Thymus (tissue), 11 donors: ENCODE measurements at regions not wholly inside any gene's neighbourhood (a gene's known extent, or its start where the extent isn't known, plus 50 kb on each side); places are given as distances from the start of the nearest gene placed in this dataset.

Experiments used
- DNase-seq, 9 donors: peaks; one replicate each; pipeline ENCODE4 v3.0.0-alpha.2; 2013; ENCODE audit warnings: low spot score in 9 of 9, low read depth in 6 of 9, missing footprints in 1 of 9
- H3K27ac ChIP-seq, 2 donors: one replicate each; pipeline ENCODE4 v1.5.1; 2013; ENCODE audit warnings: control low read depth in 1 of 2, low read depth in 1 of 2, low read length in 1 of 2, mild to moderate bottlenecking in 1 of 2, moderate library complexity in 1 of 2
- H3K27me3 ChIP-seq, 2 donors: one replicate each; pipeline ENCODE4 v1.5.1; 2013; ENCODE audit warnings: low read length in 1 of 2; ENCODE audit not compliant: control insufficient read depth in 2 of 2, insufficient read depth in 1 of 2
- H3K36me3 ChIP-seq, 2 donors: one replicate each; pipeline ENCODE4 v1.5.1; 2013; ENCODE audit warnings: low read length in 1 of 2, mild to moderate bottlenecking in 1 of 2, moderate library complexity in 1 of 2; ENCODE audit not compliant: control insufficient read depth in 2 of 2, insufficient read depth in 2 of 2
- H3K4me1 ChIP-seq, 2 donors: one replicate each; pipeline ENCODE4 v1.5.1; 2013; ENCODE audit warnings: low read length in 2 of 2; ENCODE audit not compliant: control insufficient read depth in 2 of 2, insufficient read depth in 2 of 2
- H3K4me3 ChIP-seq, 2 donors: one replicate each; pipeline ENCODE4 v1.5.1; 2013; ENCODE audit warnings: low read length in 2 of 2, control low read depth in 1 of 2, mild to moderate bottlenecking in 1 of 2
- H3K9me3 ChIP-seq, 2 donors: one replicate each; pipeline ENCODE4 v1.5.1; 2013; ENCODE audit warnings: low read length in 1 of 2, mild to moderate bottlenecking in 1 of 2; ENCODE audit not compliant: control insufficient read depth in 2 of 2, insufficient read depth in 1 of 2
- WGBS: extraction: QIAGEN DNeasy Blood & Tissue Kit; methylation state at CpG from one replicate; pipeline ENCODE4 v1.1.7; 2013; 5-methylcytosine and 5-hydroxymethylcytosine counted together
- donor health status: healthy.

- 86% methylated on average over 10 of the region's 10 CpGs for WGBS
- Histone ChIP-seq H3K4me3 (no peak overlapping the region), H3K27me3 (no peaks in the 10 kb centered on the region), H3K36me3 (no peaks in the 10 kb centered on the region), H3K4me1 (peaks cover 38 to 82% of the 10 kb centered on the region in 2 donors), H3K27ac (peak overlapping the region; percentile 18 to 37), H3K9me3 (peaks cover 0 to 3% of the 10 kb centered on the region in 2 donors)
- DNase-seq: no peak
Observed at GRCh38 chr1:234973426-234974250, 155.0 kb downstream of the TOMM20 start.

DNA sequence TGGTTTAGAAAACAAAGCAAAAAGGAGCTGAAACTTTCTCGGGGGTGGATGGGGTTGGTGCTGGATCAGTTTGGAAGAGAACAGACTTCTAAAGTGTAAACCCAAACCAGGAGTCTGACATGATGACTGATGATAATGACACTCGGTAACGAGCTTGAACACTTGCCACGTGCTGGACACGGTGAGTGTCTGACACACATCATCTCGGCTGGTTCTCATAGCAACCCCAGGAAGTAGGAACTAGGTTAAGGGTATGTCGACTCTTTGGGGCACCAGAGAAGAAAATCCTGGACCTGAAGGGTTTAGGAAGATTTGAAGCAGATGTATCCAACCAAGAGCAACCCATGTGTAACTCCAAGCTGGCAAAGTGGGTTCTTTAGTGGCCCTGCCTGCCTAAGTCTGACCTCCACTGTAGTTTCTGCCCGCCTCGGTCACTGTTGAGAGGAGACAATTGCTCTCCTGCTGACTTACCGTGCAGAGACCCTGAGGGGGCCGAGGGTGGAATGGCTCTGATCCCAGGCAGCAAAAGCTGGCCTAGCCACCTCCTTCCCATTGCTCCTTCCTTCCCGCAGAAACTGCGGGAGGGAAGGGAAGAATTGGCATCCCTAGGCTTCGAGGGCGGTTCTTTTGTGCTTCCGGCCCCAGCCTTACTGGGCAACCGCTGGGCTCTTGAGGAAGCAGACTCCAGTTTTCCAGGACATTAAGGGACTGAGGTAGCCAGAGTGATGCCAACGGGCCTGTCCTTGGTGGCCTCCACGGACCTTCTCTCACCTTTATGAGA lies 156.0 kb downstream of the TOMM20 start:
- Histone ChIP-seq H3K27ac (peak overlapping the region; percentile 60 to 69), H3K27me3 (no peaks in the 10 kb centered on the region), H3K36me3 (no peaks in the 10 kb centered on the region), H3K4me1 (peaks cover 27 to 74% of the 10 kb centered on the region in 2 donors), H3K4me3 (no peak overlapping the region), H3K9me3 (no peaks in the 10 kb centered on the region)
- no peak for DNase-seq
- WGBS: 95% methylated on average over 19 of the region's 19 CpGs

DNA sequence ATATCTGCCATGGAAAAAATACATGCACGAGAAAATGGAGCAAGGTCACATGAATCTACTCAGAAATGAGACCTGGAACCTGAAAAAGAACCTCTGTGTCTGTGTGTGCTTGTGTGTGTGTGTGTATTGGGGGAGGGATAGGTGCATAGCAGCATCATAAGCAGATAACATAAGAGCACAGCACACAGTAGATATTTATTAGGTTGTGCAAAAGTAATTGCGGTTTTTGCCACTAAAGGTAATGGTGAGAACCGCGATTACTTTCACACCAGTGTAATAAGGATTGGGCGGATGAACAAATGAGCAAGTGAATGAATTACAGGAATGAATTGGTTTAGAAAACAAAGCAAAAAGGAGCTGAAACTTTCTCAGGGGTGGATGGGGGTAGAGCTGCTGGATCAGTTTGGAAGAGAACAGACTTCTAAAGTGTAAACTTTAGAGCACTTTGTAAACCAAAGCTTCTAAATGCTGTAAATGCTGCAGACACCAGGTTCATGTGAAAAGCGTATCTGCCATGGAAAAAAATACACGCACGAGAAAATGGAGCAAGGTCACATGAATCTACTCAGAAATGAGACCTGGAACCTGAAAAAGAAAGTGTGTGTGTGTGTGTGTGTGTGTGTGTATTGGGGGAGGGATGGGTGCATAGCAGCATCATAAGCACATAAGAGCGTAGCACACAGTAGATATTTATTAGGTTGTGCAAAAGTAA lies 156.9 kb downstream of the TOMM20 start:
- no peak for DNase-seq
- Histone ChIP-seq H3K4me3 (no peak overlapping the region), H3K4me1 (peaks cover 21 to 65% of the 10 kb centered on the region in 2 donors)

GRCh38 chr1:234970731-234971476 lies 157.7 kb downstream of the TOMM20 start:
- 66% methylated on average over 12 of the region's 12 CpGs for WGBS
- no peaks in the 10 kb centered on the region for H3K27me3 ChIP-seq
- no peaks in the 10 kb centered on the region for H3K36me3 ChIP-seq
- peak overlapping the region; percentile 61 to 91 for H3K27ac ChIP-seq
- H3K4me1 ChIP-seq: peaks cover 21 to 61% of the 10 kb centered on the region in 2 donors
- no peaks in the 10 kb centered on the region for H3K9me3 ChIP-seq
- peak in 1 of 9 donors; percentile 65 for DNase-seq
- H3K4me3 ChIP-seq: no peak overlapping the region

More for the DNA sequence above, 156.9 kb downstream of the TOMM20 start:
- H3K9me3 ChIP-seq: no peaks in the 10 kb centered on the region
- no peaks in the 10 kb centered on the region for H3K27me3 ChIP-seq
- 94% methylated on average over 9 of the region's 9 CpGs for WGBS
- H3K36me3 ChIP-seq: no peaks in the 10 kb centered on the region
- H3K27ac ChIP-seq: peak overlapping the region in 1 of 2 donors; percentile 91

- Histone ChIP-seq H3K9me3 (no peaks in the 10 kb centered on the region), H3K27ac (peak overlapping the region; percentile 61 to 91), H3K36me3 (no peaks in the 10 kb centered on the region), H3K27me3 (no peaks in the 10 kb centered on the region), H3K4me3 (no peak overlapping the region), H3K4me1 (peaks cover 21 to 58% of the 10 kb centered on the region in 2 donors)
- WGBS: 45% methylated on average over 4 of the region's 4 CpGs
- no peak for DNase-seq
Observed at GRCh38 chr1:234970401-234970730, 158.3 kb downstream of the TOMM20 start.

- WGBS: 39% methylated on average over 37 of the region's 37 CpGs
- no peak for DNase-seq
- peaks cover 21 to 60% of the 10 kb centered on the region in 2 donors for H3K4me1 ChIP-seq
- H3K27ac ChIP-seq: peak overlapping the region; percentile 61 to 91
- no peaks in the 10 kb centered on the region for H3K36me3 ChIP-seq
- H3K27me3 ChIP-seq: no peaks in the 10 kb centered on the region
- no peaks in the 10 kb centered on the region for H3K9me3 ChIP-seq
- no peak overlapping the region for H3K4me3 ChIP-seq
Observed at GRCh38 chr1:234969581-234970400, 158.8 kb downstream of the TOMM20 start.

GRCh38 chr1:234969011-234969441 lies 159.6 kb downstream of the TOMM20 start:
- Histone ChIP-seq H3K4me1 (peaks cover 25 to 65% of the 10 kb centered on the region in 2 donors), H3K27ac (peak overlapping the region in 1 of 2 donors; percentile 83), H3K4me3 (no peak overlapping the region), H3K9me3 (no peaks in the 10 kb centered on the region), H3K27me3 (no peaks in the 10 kb centered on the region), H3K36me3 (no peaks in the 10 kb centered on the region)
- DNase-seq: no peak
- 76% methylated on average over 4 of the region's 4 CpGs for WGBS

DNA sequence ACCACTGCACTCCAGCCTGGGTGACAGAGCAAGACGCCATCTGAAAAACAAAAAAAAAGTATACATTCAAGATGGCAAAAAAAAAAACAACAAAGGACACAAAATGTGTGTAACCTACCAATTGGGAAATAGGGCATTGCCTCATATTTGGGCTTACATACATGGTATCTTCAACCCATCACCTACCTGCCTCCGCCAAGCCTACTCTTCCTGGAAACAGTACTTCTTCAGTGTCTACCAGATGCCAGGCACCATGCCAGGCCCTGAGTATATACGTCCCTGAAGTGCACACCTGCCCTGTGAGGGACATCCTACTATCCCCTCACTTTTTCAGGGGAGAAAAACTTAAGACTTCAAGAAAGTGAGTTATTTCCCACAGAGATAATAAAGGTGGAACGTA lies 160.2 kb downstream of the TOMM20 start:
- Histone ChIP-seq H3K4me1 (peaks cover 27 to 65% of the 10 kb centered on the region in 2 donors), H3K27ac (peak overlapping the region; percentile 19 to 46)
- WGBS: 86% methylated on average over 4 of the region's 4 CpGs

More for the DNA sequence above, 160.2 kb downstream of the TOMM20 start:
- DNase-seq: no peak
- Histone ChIP-seq H3K4me3 (no peak overlapping the region), H3K9me3 (no peaks in the 10 kb centered on the region), H3K36me3 (no peaks in the 10 kb centered on the region), H3K27me3 (no peaks in the 10 kb centered on the region)
